CD1c-positive myeloid dendritic cell (primary cell): ENCODE measurements at regions not wholly inside any gene's neighbourhood (a gene's known extent, or its start where the extent isn't known, plus 50 kb on each side); places are given as distances from the start of the nearest gene placed in this dataset.

ENCODE experiments used
- DNase-seq: peaks from one replicate; pipeline ENCODE4 v3.0.0-alpha.2; 2016; ENCODE audit errors: extremely low spot score

GRCh38 chr3:81974751-81975150, 213.3 kb upstream of the GBE1 start:
- DNase-seq: no peak

- no peak for DNase-seq
These were observed 207.2 kb upstream of the GBE1 start for GRCh38 chr3:81968658-81969057.

GRCh38 chr3:81967393-81967792, 205.9 kb upstream of the GBE1 start:
- no peak for DNase-seq

GRCh38 chr3:81965696-81966095, 204.3 kb upstream of the GBE1 start:
- no peak for DNase-seq

GRCh38 chr3:81962396-81962795, 201.0 kb upstream of the GBE1 start:
- DNase-seq: no peak

- DNase-seq: no peak
These were observed 197.7 kb upstream of the GBE1 start for GRCh38 chr3:81958972-81959640.

GRCh38 chr3:81955878-81956277, 194.4 kb upstream of the GBE1 start:
- no peak for DNase-seq

GRCh38 chr3:81953111-81953510, 191.7 kb upstream of the GBE1 start:
- DNase-seq: no peak

GRCh38 chr3:81952141-81952540, 190.7 kb upstream of the GBE1 start:
- DNase-seq: no peak

GRCh38 chr3:81951636-81952035, 190.2 kb upstream of the GBE1 start:
- no peak for DNase-seq

- no peak for DNase-seq
These were observed 189.7 kb upstream of the GBE1 start for GRCh38 chr3:81951106-81951505.

- DNase-seq: no peak
These were observed 185.9 kb upstream of the GBE1 start for GRCh38 chr3:81947359-81947758.

- no peak for DNase-seq
These were observed 177.2 kb upstream of the GBE1 start for GRCh38 chr3:81938681-81939080.

- DNase-seq: peak; percentile 27
These were observed 175.4 kb upstream of the GBE1 start for GRCh38 chr3:81936817-81937216.

- DNase-seq: no peak
These were observed 171.2 kb upstream of the GBE1 start for GRCh38 chr3:81932681-81933080.

GRCh38 chr3:81931265-81932251, 170.1 kb upstream of the GBE1 start:
- no peak for DNase-seq

GRCh38 chr3:81929697-81930096, 168.3 kb upstream of the GBE1 start:
- DNase-seq: no peak

GRCh38 chr3:81927811-81928210, 166.4 kb upstream of the GBE1 start:
- no peak for DNase-seq

GRCh38 chr3:81925385-81925784, 163.9 kb upstream of the GBE1 start:
- no peak for DNase-seq

- no peak for DNase-seq
These were observed 161.6 kb upstream of the GBE1 start for GRCh38 chr3:81923038-81923437.

GRCh38 chr3:81922404-81922803, 161.0 kb upstream of the GBE1 start:
- DNase-seq: no peak

- no peak for DNase-seq
These were observed 159.4 kb upstream of the GBE1 start for GRCh38 chr3:81920816-81921215.

GRCh38 chr3:81916890-81917289, 155.4 kb upstream of the GBE1 start:
- no peak for DNase-seq
